Bronchial epithelial cell (primary cell): ENCODE measurements at regions not wholly inside any gene's neighbourhood (a gene's known extent, or its start where the extent isn't known, plus 50 kb on each side); places are given as distances from the start of the nearest gene placed in this dataset.

ENCODE experiments used
- DNase-seq: peaks from one replicate; pipeline ENCODE4 v3.0.0-alpha.2; 2010; ENCODE audit warnings: low read depth
- FAIRE-seq: peaks from 2 replicates; lab custom pipeline; 2011; peaks lifted over from hg19 to GRCh38; lab: Jason Lieb, UNC
- H3K27me3 ChIP-seq: 2 replicates; pipeline ENCODE4 v1.5.1; 2011; ENCODE audit warnings: low read length; ENCODE audit not compliant: control insufficient read depth, insufficient read depth
- H3K36me3 ChIP-seq: 2 replicates; pipeline ENCODE4 v1.5.1; 2011; ENCODE audit warnings: low read length; ENCODE audit not compliant: control insufficient read depth, insufficient read depth
- H3K4me3 ChIP-seq: 2 replicates; pipeline ENCODE4 v1.5.1; 2011; ENCODE audit warnings: mild to moderate bottlenecking, low read depth, low read length, control low read depth
- CTCF ChIP-seq: IDR thresholded peaks from 2 replicates; pipeline ENCODE4 v1.5.1; 2011; ENCODE audit warnings: mild to moderate bottlenecking, moderate library complexity, low read length, control low read depth, inconsistent platforms; ENCODE audit not compliant: insufficient read depth, severe bottlenecking

- TF ChIP-seq CTCF, result no peak
- no peak overlapping the region for H3K4me3 ChIP-seq
- H3K27me3 ChIP-seq, result no peaks in the 10 kb centered on the region
- FAIRE-seq, result no peak
- H3K36me3 ChIP-seq, result no peaks in the 10 kb centered on the region
- DNase-seq, result no peak
Measured at GRCh38 chr2:66080127-66080526, 354.8 kb upstream of the MEIS1 start.

GRCh38 chr2:66073172-66073571 is 361.8 kb upstream of the MEIS1 start:
- H3K36me3 ChIP-seq, result no peaks in the 10 kb centered on the region
- FAIRE-seq, result no peak
- H3K4me3 ChIP-seq, result no peak overlapping the region
- no peak for TF ChIP-seq CTCF
- no peak for DNase-seq
- no peaks in the 10 kb centered on the region for H3K27me3 ChIP-seq

GRCh38 chr2:66070721-66071602 is 364.0 kb upstream of the MEIS1 start:
- TF ChIP-seq CTCF, result no peak
- DNase-seq (no peak), FAIRE-seq (no peak)
- no peaks in the 10 kb centered on the region for H3K27me3 ChIP-seq
- no peak overlapping the region for H3K4me3 ChIP-seq
- no peaks in the 10 kb centered on the region for H3K36me3 ChIP-seq

GRCh38 chr2:66069937-66070720 is 364.8 kb upstream of the MEIS1 start:
- Histone ChIP-seq H3K4me3 (no peak overlapping the region), H3K36me3 (no peaks in the 10 kb centered on the region), H3K27me3 (no peaks in the 10 kb centered on the region)
- FAIRE-seq, result peak; percentile 58
- DNase-seq, result no peak
- TF ChIP-seq CTCF, result no peak

- Histone ChIP-seq H3K4me3 (no peak overlapping the region), H3K36me3 (no peaks in the 10 kb centered on the region), H3K27me3 (no peaks in the 10 kb centered on the region)
- no peak for TF ChIP-seq CTCF
- FAIRE-seq, result peak; percentile 36
- no peak for DNase-seq
Measured at GRCh38 chr2:66066032-66066431, 368.9 kb upstream of the MEIS1 start.
